ENCODE measurements at regions not wholly inside any gene's neighbourhood (a gene's known extent, or its start where the extent isn't known, plus 50 kb on each side); places are given as distances from the start of the nearest gene placed in this dataset.

- Histone ChIP-seq H3K36me3 (no peaks in the 10 kb centered on the region), H3K27me3 (replicated peaks in 1 of 7) (peaks cover 4 to 80% (median 29%) of the 10 kb centered on the region in 7 donors), H3K4me1 (peaks cover 7 to 23% (median 18%) of the 10 kb centered on the region in 6 donors), H3K4me3 (no peak overlapping the region), H3K9me3 (peaks cover 0 to 7% (median 0%) of the 10 kb centered on the region in 8 donors), H3K27ac (no peak overlapping the region)
- 89 to 93% (median 92%) methylated on average over 12 of the region's 12 CpGs for WGBS, 5 donors
- intact Hi-C loops (cut with DNase I; ENCODE audit: low total_unique reads) = no loop called here
- TF ChIP-seq POLR2A (IDR thresholded peaks at IDR 0.05) (no peak), CTCF (IDR thresholded peaks at IDR 0.05 in 8 of 11, conservative IDR thresholded peaks at IDR 0.05 in 3 of 11) (no peak), POLR2AphosphoS5 (IDR thresholded peaks at IDR 0.05) (no peak)
- no peak for DNase-seq
Observed at GRCh38 chr20:62546606-62547005, 70.8 kb upstream of the GATA5 start.

- H3K9me3 ChIP-seq = peaks cover 0 to 7% (median 0%) of the 10 kb centered on the region in 8 donors
- H3K27ac ChIP-seq = no peak overlapping the region
- H3K4me3 ChIP-seq = no peak overlapping the region
- H3K36me3 ChIP-seq = no peaks in the 10 kb centered on the region
- H3K4me1 ChIP-seq = peaks cover 7 to 28% (median 21%) of the 10 kb centered on the region in 6 donors
- intact Hi-C loops (cut with DNase I; ENCODE audit: low total_unique reads) = no loop called here
- H3K27me3 ChIP-seq (replicated peaks in 1 of 7) = peaks cover 4 to 80% (median 36%) of the 10 kb centered on the region in 7 donors
- TF ChIP-seq CTCF (IDR thresholded peaks at IDR 0.05 in 8 of 11, conservative IDR thresholded peaks at IDR 0.05 in 3 of 11) (no peak), POLR2AphosphoS5 (IDR thresholded peaks at IDR 0.05) (no peak), POLR2A (IDR thresholded peaks at IDR 0.05) (no peak)
- WGBS, 5 donors = 76 to 90% (median 86%) methylated on average over 12 to 14 of the region's 14 CpGs
- DNase-seq = no peak
Observed at GRCh38 chr20:62547364-62547763, 71.6 kb upstream of the GATA5 start.

- peaks cover 0 to 7% (median 0%) of the 10 kb centered on the region in 8 donors for H3K9me3 ChIP-seq
- TF ChIP-seq CTCF (IDR thresholded peaks at IDR 0.05 in 8 of 11, conservative IDR thresholded peaks at IDR 0.05 in 3 of 11) (no peak), POLR2A (IDR thresholded peaks at IDR 0.05) (no peak), POLR2AphosphoS5 (IDR thresholded peaks at IDR 0.05) (no peak)
- no peak overlapping the region for H3K4me3 ChIP-seq
- intact Hi-C loops (cut with DNase I; ENCODE audit: low total_unique reads) = no loop called here
- H3K4me1 ChIP-seq = peaks cover 7 to 28% (median 21%) of the 10 kb centered on the region in 6 donors
- H3K27ac ChIP-seq = no peak overlapping the region
- WGBS, 5 donors = 13 to 34% (median 18%) methylated on average over 3 to 10 of the region's 10 CpGs
- peaks cover 4 to 83% (median 47%) of the 10 kb centered on the region in 7 donors for H3K27me3 ChIP-seq (replicated peaks in 1 of 7)
- DNase-seq = no peak
- no peaks in the 10 kb centered on the region for H3K36me3 ChIP-seq
Observed at GRCh38 chr20:62548471-62548870, 72.7 kb upstream of the GATA5 start.

GRCh38 chr20:62549029-62549428 lies 73.2 kb upstream of the GATA5 start:
- no peak overlapping the region for H3K4me3 ChIP-seq
- peaks cover 0 to 7% (median 0%) of the 10 kb centered on the region in 8 donors for H3K9me3 ChIP-seq
- intact Hi-C loops (cut with DNase I; ENCODE audit: low total_unique reads) = no loop called here
- no peak for DNase-seq
- H3K27ac ChIP-seq = no peak overlapping the region
- 71 to 87% (median 77%) methylated on average over 11 to 13 of the region's 13 CpGs for WGBS, 5 donors
- H3K36me3 ChIP-seq = no peaks in the 10 kb centered on the region
- no peak for TF ChIP-seq POLR2AphosphoS5 (IDR thresholded peaks at IDR 0.05)
- TF ChIP-seq CTCF (IDR thresholded peaks at IDR 0.05 in 8 of 11, conservative IDR thresholded peaks at IDR 0.05 in 3 of 11) = no peak
- no peak for TF ChIP-seq POLR2A (IDR thresholded peaks at IDR 0.05)
- peaks cover 4 to 88% (median 50%) of the 10 kb centered on the region in 7 donors for H3K27me3 ChIP-seq (replicated peaks in 1 of 7)
- peaks cover 7 to 28% (median 21%) of the 10 kb centered on the region in 6 donors for H3K4me1 ChIP-seq

Measured in spleen (tissue), 11 donors.